Panc1 (cell line): ENCODE measurements at regions not wholly inside any gene's neighbourhood (a gene's known extent, or its start where the extent isn't known, plus 50 kb on each side); places are given as distances from the start of the nearest gene placed in this dataset.

Source experiments
- ATAC-seq: fragments of 200-7000 bp; cut with Tn5 transposase; 2 replicates; pipeline ENCODE4 v1.9.1; 2020; ENCODE audit warnings: mild to moderate bottlenecking, moderate library complexity
- BruUV-seq: library from RNA; stranded (reverse); fragments of 400-500 nt; replicated peaks from 2 replicates; lab custom pipeline; 2021; lab: Mats Ljungman, UMichigan
- CTCF ChIA-PET: fragments of 300-600 bp; sonication (Branson Sonifier 250); formaldehyde crosslinking; loops from one replicate; lab custom pipeline; 2022; ENCODE audit warnings: antibody characterized with exemption; lab: Charles Lee
- POLR2A ChIA-PET: fragments of 300-600 bp; sonication (Branson Sonifier 250); formaldehyde crosslinking; loops from one replicate; lab custom pipeline; 2022; ENCODE audit warnings: antibody characterized with exemption; lab: Charles Lee
- DNase-seq: peaks from one replicate; pipeline ENCODE4 v3.0.0-alpha.2; 2010; ENCODE audit warnings: low read depth, low spot score
- H3K27ac ChIP-seq: 2 replicates; pipeline ENCODE4 v1.5.1; 2011; ENCODE audit warnings: mild to moderate bottlenecking, low read length, inconsistent platforms
- H3K27me3 ChIP-seq: fragments of 200-500 bp; sonication (Bioruptor generic); 2 replicates; pipeline ENCODE4 v1.6.0; 2014; ENCODE audit warnings: low read length, inconsistent platforms; ENCODE audit not compliant: control insufficient read depth, insufficient read depth
- H3K36me3 ChIP-seq: fragments of 200-500 bp; sonication (Bioruptor generic); 2 replicates; pipeline ENCODE4 v1.5.1; 2014; ENCODE audit warnings: inconsistent platforms, mild to moderate bottlenecking, low read length, moderate library complexity; ENCODE audit not compliant: control insufficient read depth, insufficient read depth
- H3K4me1 ChIP-seq: 2 replicates; pipeline ENCODE4 v1.5.1; 2011; ENCODE audit warnings: inconsistent platforms, mild to moderate bottlenecking, low read length, moderate library complexity; ENCODE audit not compliant: control insufficient read depth, insufficient read depth
- H3K4me3 ChIP-seq, 2 experiments: 2 replicates each; pipeline ENCODE4 v1.5.1; 2011 to 2012; ENCODE audit warnings: low read depth in 2 of 2, low read length in 2 of 2, mild to moderate bottlenecking in 2 of 2, inconsistent platforms in 1 of 2, moderate library complexity in 1 of 2
- H3K9me3 ChIP-seq: fragments of 200-500 bp; sonication (Bioruptor generic); 2 replicates; pipeline ENCODE4 v1.5.1; 2014; ENCODE audit warnings: low read depth, mild to moderate bottlenecking, inconsistent platforms, low read length, moderate library complexity; ENCODE audit not compliant: control insufficient read depth, insufficient read depth
- POLR2AphosphoS5 ChIP-seq: IDR thresholded peaks from 2 replicates; pipeline ENCODE4 v1.6.1; 2012; ENCODE audit warnings: mild to moderate bottlenecking, low read depth, low read length, moderate library complexity
- SIN3A ChIP-seq: IDR thresholded peaks from 2 replicates; pipeline ENCODE4 v1.6.1; 2012; ENCODE audit warnings: low read depth, mild to moderate bottlenecking, low read length, moderate library complexity, borderline replicate concordance; ENCODE audit not compliant: insufficient read depth
- TCF7L2 ChIP-seq: IDR thresholded peaks from 2 replicates; pipeline ENCODE4 v1.6.1; 2011; ENCODE audit warnings: mild to moderate bottlenecking, low read depth, low read length, inconsistent platforms
- in situ Hi-C: cut with HindIII; loops from 2 replicates; pipeline ENCODE4 v1.10.0; 2016; ENCODE audit warnings: low sequenced_read_pairs, low pct_unique_long_range_greater_than_20kb
- intact Hi-C: fragments of 100-400 bp; cut with micrococcal nuclease; formaldehyde crosslinking; loops from one replicate; pipeline ENCODE4 v1.10.0; 2022; ENCODE audit not compliant: unreplicated experiment
- TF ChIP-seq, protein P1 (sequence below): fragments of 450-650 bp; IDR thresholded peaks from 2 replicates; pipeline ENCODE4 v1.5.1; 2017; ENCODE audit warnings: mild to moderate bottlenecking
- TF ChIP-seq, protein P2 (sequence below), 2 experiments: IDR thresholded peaks; 2 replicates each; pipeline ENCODE4 v1.6.1; 2011 to 2012; ENCODE audit warnings: low read depth in 2 of 2, control low read depth in 1 of 2, low read length in 1 of 2, mild to moderate bottlenecking in 1 of 2, moderate library complexity in 1 of 2; ENCODE audit not compliant: insufficient read depth in 1 of 2

DNA sequence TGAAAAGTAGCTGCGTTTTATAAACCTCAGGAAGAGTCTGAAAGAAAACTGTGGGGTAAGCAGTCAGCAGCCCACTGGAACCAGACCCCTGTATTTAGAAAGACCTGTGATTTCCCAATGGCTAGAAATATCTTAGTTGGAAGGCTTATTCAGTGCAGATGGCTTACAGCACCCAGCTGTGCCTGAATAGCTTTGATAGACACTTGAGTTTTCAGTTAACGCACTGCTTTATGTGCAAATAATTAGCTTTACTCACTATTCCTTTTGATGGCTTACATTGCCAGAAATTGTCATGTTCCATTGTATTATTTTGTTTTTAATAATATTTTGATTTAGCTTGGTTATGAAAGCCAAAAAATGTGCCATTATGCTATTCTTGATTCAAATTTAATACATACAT is 465.3 kb upstream of the SYNCRIP start:
- no peak for DNase-seq
- POLR2A ChIA-PET = interaction anchor here (0.5 kb wide), 1 partner anchor 9 kb away, joined by 4 read pairs; no protein-coding TSS in a partner anchor

DNA sequence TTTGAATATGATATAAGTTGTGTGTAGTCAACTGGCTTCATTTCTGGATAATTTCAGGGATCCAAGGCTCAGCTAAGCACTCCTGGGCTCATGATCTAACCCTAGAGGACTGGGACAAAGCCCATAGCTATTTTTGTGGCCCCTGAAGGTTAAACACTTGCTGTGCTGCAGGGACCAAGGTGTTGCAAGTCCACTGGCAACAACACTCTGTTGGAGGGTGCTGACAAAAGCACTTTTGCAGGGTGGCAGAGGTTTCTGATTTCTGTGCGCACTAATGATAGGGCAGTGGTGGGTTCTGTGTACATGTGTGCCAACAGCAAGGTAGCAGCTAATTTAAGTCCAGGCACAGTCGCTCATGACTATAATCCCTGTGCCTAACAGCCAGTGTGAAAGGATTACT is 445.3 kb upstream of the SYNCRIP start:
- no peak for TF ChIP-seq TCF7L2
- TF ChIP-seq SIN3A = no peak
- TF ChIP-seq POLR2AphosphoS5 = no peak
- TF ChIP-seq, protein P1, sequence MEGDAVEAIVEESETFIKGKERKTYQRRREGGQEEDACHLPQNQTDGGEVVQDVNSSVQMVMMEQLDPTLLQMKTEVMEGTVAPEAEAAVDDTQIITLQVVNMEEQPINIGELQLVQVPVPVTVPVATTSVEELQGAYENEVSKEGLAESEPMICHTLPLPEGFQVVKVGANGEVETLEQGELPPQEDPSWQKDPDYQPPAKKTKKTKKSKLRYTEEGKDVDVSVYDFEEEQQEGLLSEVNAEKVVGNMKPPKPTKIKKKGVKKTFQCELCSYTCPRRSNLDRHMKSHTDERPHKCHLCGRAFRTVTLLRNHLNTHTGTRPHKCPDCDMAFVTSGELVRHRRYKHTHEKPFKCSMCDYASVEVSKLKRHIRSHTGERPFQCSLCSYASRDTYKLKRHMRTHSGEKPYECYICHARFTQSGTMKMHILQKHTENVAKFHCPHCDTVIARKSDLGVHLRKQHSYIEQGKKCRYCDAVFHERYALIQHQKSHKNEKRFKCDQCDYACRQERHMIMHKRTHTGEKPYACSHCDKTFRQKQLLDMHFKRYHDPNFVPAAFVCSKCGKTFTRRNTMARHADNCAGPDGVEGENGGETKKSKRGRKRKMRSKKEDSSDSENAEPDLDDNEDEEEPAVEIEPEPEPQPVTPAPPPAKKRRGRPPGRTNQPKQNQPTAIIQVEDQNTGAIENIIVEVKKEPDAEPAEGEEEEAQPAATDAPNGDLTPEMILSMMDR = no peak
- TF ChIP-seq, protein P2, sequence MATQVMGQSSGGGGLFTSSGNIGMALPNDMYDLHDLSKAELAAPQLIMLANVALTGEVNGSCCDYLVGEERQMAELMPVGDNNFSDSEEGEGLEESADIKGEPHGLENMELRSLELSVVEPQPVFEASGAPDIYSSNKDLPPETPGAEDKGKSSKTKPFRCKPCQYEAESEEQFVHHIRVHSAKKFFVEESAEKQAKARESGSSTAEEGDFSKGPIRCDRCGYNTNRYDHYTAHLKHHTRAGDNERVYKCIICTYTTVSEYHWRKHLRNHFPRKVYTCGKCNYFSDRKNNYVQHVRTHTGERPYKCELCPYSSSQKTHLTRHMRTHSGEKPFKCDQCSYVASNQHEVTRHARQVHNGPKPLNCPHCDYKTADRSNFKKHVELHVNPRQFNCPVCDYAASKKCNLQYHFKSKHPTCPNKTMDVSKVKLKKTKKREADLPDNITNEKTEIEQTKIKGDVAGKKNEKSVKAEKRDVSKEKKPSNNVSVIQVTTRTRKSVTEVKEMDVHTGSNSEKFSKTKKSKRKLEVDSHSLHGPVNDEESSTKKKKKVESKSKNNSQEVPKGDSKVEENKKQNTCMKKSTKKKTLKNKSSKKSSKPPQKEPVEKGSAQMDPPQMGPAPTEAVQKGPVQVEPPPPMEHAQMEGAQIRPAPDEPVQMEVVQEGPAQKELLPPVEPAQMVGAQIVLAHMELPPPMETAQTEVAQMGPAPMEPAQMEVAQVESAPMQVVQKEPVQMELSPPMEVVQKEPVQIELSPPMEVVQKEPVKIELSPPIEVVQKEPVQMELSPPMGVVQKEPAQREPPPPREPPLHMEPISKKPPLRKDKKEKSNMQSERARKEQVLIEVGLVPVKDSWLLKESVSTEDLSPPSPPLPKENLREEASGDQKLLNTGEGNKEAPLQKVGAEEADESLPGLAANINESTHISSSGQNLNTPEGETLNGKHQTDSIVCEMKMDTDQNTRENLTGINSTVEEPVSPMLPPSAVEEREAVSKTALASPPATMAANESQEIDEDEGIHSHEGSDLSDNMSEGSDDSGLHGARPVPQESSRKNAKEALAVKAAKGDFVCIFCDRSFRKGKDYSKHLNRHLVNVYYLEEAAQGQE (IDR thresholded peaks at IDR 0.05; ENCODE audit: insufficient read depth in 1 of 2, low read depth in 2 of 2, low read length in 1 of 2) = no peak
- ChIA-PET POLR2A (no interaction called here), CTCF (no interaction called here)
- BruUV-seq = no TSS peak
- H3K27ac ChIP-seq = no peak overlapping the region
- no peak overlapping the region for H3K4me3 ChIP-seq
- no peak for DNase-seq
- in situ Hi-C loops = no loop called here
- H3K27me3 ChIP-seq = no peaks in the 10 kb centered on the region
- intact Hi-C loops = no loop called here
- ATAC-seq = no peak
- H3K9me3 ChIP-seq = no peaks in the 10 kb centered on the region
- H3K36me3 ChIP-seq = no peaks in the 10 kb centered on the region
- no peaks in the 10 kb centered on the region for H3K4me1 ChIP-seq

More for the DNA sequence above, 465.3 kb upstream of the SYNCRIP start:
- TF ChIP-seq SIN3A = no peak
- TF ChIP-seq, protein P1 = no peak
- TF ChIP-seq, protein P2 (IDR thresholded peaks at IDR 0.05; ENCODE audit: insufficient read depth in 1 of 2, low read depth in 2 of 2, low read length in 1 of 2) = no peak
- TF ChIP-seq TCF7L2 = no peak
- TF ChIP-seq POLR2AphosphoS5 = no peak
- BruUV-seq = no TSS peak
- Histone ChIP-seq H3K9me3 (0 out of 2 replicates have a peak, but pooled peaks cover 4% of the 10 kb centered on the region), H3K27me3 (no peaks in the 10 kb centered on the region), H3K4me1 (no peaks in the 10 kb centered on the region), H3K27ac (no peak overlapping the region), H3K36me3 (no peaks in the 10 kb centered on the region), H3K4me3 (no peak overlapping the region)
- intact Hi-C loops (no loop called here), in situ Hi-C loops (no loop called here)
- CTCF ChIA-PET = no interaction called here
- ATAC-seq = no peak
